K562 (cell line): ENCODE measurements at regions not wholly inside any gene's neighbourhood (a gene's known extent, or its start where the extent isn't known, plus 50 kb on each side); places are given as distances from the start of the nearest gene placed in this dataset.

ENCODE experiments used
- ASH1L ChIP-seq: fragments of 450-650 bp; IDR thresholded peaks from 2 replicates; pipeline ENCODE4 v1.6.1; 2018; ENCODE audit warnings: borderline replicate concordance, mild to moderate bottlenecking, low read depth; ENCODE audit not compliant: partially characterized antibody
- ILK ChIP-seq: fragments of 450-650 bp; IDR thresholded peaks from 2 replicates; pipeline ENCODE4 v1.6.1; 2016; ENCODE audit warnings: missing genetic modification characterization, low read depth, mild to moderate bottlenecking, missing compliant biosample characterization, moderate library complexity, borderline replicate concordance
- MEIS2 ChIP-seq: fragments of 450-650 bp; IDR thresholded peaks from 2 replicates; pipeline ENCODE4 v1.6.1; 2014; ENCODE audit warnings: mild to moderate bottlenecking; ENCODE audit not compliant: partially characterized antibody
- PHF20 ChIP-seq: fragments of 450-650 bp; IDR thresholded peaks from 2 replicates; pipeline ENCODE4 v1.6.1; 2018; ENCODE audit not compliant: partially characterized antibody
- SAFB2 ChIP-seq: fragments of 200-400 bp; formaldehyde crosslinking; IDR thresholded peaks from 2 replicates; pipeline ENCODE4 v1.6.1; 2018; ENCODE audit warnings: borderline replicate concordance, low read length, low read depth, moderate library complexity; ENCODE audit not compliant: severe bottlenecking
- SMARCA4 ChIP-seq: fragments of 450-650 bp; IDR thresholded peaks from 2 replicates; pipeline ENCODE4 v1.6.1; 2016
- SOX6 ChIP-seq: fragments of 450-650 bp; IDR thresholded peaks from 2 replicates; pipeline ENCODE4 v1.6.1; 2014; ENCODE audit warnings: mild to moderate bottlenecking
- SRF ChIP-seq, 2 experiments: fragments of 250-450, 450-650 bp in 1 of 2; sonication (Bioruptor Pico) in 1 of 2; sonication (generic) in 1 of 2; formaldehyde crosslinking; IDR thresholded peaks; 2 replicates each; pipeline versions ENCODE4 v1.5.0 to v1.5.1; 2020 to 2022; ENCODE audit warnings: mild to moderate bottlenecking in 1 of 2, missing genetic modification reagents in 1 of 2
- ZBED1 ChIP-seq: IDR thresholded peaks from 2 replicates; pipeline ENCODE4 v1.6.1; 2014
- ZKSCAN8 ChIP-seq: fragments of 200-800 bp; sonication (Bioruptor generic); IDR thresholded peaks from 2 replicates; pipeline ENCODE4 v1.6.1; 2016; ENCODE audit warnings: missing genetic modification characterization, missing compliant biosample characterization
- ZNF239 ChIP-seq: fragments of 250-450 bp; sonication (Bioruptor Pico); IDR thresholded peaks from 2 replicates; pipeline ENCODE4 v1.4.0; 2020; ENCODE audit warnings: mild to moderate bottlenecking
- ZNF586 ChIP-seq: fragments of 450-650 bp; formaldehyde crosslinking; conservative IDR thresholded peaks from 2 replicates; pipeline ENCODE4 v1.4.0; 2020; ENCODE audit warnings: mild to moderate bottlenecking, moderate library complexity
- ZNF76 ChIP-seq: fragments of 250-450 bp; sonication (Bioruptor Pico); IDR thresholded peaks from 2 replicates; pipeline ENCODE4 v1.4.0; 2020; ENCODE audit warnings: mild to moderate bottlenecking, moderate library complexity, borderline replicate concordance
- TF ChIP-seq, protein P1 (sequence below), 2 experiments: fragments of 150-350 bp in 1 of 2; IDR thresholded peaks; 2 replicates each; pipeline ENCODE4 v1.6.1; 2012 to 2016; ENCODE audit warnings: low read depth in 2 of 2, low read length in 2 of 2, mild to moderate bottlenecking in 1 of 2, moderate library complexity in 1 of 2
- TF ChIP-seq, protein P2 (sequence below): fragments of 250-450 bp; sonication (Bioruptor Pico); IDR thresholded peaks from 2 replicates; pipeline ENCODE4 v1.8.0; 2022; ENCODE audit warnings: moderate library complexity, mild to moderate bottlenecking, inconsistent platforms
- TF ChIP-seq, protein P3 (sequence below): sonication (generic); formaldehyde crosslinking; IDR thresholded peaks from 2 replicates; pipeline ENCODE4 v1.4.0; 2020; ENCODE audit warnings: mild to moderate bottlenecking, missing genetic modification reagents
- TF ChIP-seq, protein P4 (sequence below): IDR thresholded peaks from 2 replicates; pipeline ENCODE4 v1.6.1; 2016; ENCODE audit warnings: missing genetic modification characterization, missing compliant biosample characterization
- TF ChIP-seq, protein P5 (sequence below): fragments of 250-450 bp; sonication (Bioruptor Pico); IDR thresholded peaks from 2 replicates; pipeline ENCODE4 v1.8.0; 2021; ENCODE audit warnings: moderate library complexity, mild to moderate bottlenecking, inconsistent platforms

DNA sequence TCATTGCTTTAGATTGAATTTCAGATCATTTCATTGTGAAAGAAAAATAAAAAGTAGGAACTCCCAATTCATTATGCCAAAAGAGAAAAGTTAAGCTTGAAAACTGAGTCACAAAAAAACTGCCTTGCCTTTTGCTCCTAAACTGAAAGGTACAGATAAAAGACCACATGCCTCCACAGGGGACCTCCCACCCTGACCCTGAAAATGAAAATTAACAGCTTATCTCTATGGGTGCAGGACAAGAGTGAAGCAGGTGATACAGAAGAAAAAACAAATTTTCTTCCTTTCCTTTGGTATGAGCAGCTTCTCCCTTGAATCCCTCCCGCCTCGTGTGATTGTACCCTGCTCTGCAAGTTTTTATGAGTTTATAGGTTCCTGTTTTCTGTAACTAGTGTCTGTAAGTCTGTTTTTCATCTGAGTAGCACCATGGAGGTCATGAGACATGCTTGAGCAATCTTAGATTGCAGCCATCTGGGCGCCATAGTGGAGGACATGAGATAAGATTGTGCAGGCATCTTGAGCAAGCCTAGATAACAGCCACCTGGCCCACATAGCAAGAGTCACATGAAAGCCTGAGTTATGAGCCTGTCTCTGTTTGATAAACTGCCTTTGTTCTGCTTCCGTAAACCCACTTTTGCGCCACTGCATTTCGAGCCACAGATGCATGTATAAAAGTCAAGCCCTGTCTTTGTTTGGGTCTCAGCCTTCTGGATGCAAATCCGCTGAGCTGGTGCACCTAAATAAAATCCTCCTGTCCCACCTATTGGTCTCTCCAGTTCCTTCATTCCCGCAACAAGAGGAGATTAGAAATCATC lies 56.2 kb upstream of the DYNC1I2 start (continued):
- TF ChIP-seq, protein P1, sequence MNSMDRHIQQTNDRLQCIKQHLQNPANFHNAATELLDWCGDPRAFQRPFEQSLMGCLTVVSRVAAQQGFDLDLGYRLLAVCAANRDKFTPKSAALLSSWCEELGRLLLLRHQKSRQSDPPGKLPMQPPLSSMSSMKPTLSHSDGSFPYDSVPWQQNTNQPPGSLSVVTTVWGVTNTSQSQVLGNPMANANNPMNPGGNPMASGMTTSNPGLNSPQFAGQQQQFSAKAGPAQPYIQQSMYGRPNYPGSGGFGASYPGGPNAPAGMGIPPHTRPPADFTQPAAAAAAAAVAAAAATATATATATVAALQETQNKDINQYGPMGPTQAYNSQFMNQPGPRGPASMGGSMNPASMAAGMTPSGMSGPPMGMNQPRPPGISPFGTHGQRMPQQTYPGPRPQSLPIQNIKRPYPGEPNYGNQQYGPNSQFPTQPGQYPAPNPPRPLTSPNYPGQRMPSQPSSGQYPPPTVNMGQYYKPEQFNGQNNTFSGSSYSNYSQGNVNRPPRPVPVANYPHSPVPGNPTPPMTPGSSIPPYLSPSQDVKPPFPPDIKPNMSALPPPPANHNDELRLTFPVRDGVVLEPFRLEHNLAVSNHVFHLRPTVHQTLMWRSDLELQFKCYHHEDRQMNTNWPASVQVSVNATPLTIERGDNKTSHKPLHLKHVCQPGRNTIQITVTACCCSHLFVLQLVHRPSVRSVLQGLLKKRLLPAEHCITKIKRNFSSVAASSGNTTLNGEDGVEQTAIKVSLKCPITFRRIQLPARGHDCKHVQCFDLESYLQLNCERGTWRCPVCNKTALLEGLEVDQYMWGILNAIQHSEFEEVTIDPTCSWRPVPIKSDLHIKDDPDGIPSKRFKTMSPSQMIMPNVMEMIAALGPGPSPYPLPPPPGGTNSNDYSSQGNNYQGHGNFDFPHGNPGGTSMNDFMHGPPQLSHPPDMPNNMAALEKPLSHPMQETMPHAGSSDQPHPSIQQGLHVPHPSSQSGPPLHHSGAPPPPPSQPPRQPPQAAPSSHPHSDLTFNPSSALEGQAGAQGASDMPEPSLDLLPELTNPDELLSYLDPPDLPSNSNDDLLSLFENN (IDR thresholded peaks at IDR 0.05; ENCODE audit: low read depth in 2 of 2, low read length in 2 of 2) = peak in 1 of 2 experiments; percentile 74; a peak in 2 of 4 replicates
- TF ChIP-seq SRF (CRISPR knock-in tag; IDR thresholded peaks at IDR 0.05) (no peak; a peak in 1 of 4 replicates), ILK (0 out of 2 replicates have a peak, but pooled peaks have one; percentile 3), SAFB2 (no peak), ASH1L (no peak), PHF20 (no peak), ZNF586 (CRISPR knock-in tag) (no peak), ZKSCAN8 (CRISPR knock-in tag) (peak; percentile 89), ZBED1 (no peak), SMARCA4 (peak; percentile 68), ZNF76 (CRISPR knock-in tag) (no peak), ZNF239 (0 out of 2 replicates have a peak, but pooled peaks have one; percentile 8), MEIS2 (peak; percentile 94), SOX6 (peak; percentile 98)
- TF ChIP-seq, protein P2, sequence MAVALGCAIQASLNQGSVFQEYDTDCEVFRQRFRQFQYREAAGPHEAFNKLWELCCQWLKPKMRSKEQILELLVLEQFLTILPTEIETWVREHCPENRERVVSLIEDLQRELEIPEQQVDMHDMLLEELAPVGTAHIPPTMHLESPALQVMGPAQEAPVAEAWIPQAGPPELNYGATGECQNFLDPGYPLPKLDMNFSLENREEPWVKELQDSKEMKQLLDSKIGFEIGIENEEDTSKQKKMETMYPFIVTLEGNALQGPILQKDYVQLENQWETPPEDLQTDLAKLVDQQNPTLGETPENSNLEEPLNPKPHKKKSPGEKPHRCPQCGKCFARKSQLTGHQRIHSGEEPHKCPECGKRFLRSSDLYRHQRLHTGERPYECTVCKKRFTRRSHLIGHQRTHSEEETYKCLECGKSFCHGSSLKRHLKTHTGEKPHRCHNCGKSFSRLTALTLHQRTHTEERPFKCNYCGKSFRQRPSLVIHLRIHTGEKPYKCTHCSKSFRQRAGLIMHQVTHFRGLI (CRISPR knock-in tag) = 0 out of 2 replicates have a peak, but pooled peaks have one; percentile 19
- TF ChIP-seq, protein P3, sequence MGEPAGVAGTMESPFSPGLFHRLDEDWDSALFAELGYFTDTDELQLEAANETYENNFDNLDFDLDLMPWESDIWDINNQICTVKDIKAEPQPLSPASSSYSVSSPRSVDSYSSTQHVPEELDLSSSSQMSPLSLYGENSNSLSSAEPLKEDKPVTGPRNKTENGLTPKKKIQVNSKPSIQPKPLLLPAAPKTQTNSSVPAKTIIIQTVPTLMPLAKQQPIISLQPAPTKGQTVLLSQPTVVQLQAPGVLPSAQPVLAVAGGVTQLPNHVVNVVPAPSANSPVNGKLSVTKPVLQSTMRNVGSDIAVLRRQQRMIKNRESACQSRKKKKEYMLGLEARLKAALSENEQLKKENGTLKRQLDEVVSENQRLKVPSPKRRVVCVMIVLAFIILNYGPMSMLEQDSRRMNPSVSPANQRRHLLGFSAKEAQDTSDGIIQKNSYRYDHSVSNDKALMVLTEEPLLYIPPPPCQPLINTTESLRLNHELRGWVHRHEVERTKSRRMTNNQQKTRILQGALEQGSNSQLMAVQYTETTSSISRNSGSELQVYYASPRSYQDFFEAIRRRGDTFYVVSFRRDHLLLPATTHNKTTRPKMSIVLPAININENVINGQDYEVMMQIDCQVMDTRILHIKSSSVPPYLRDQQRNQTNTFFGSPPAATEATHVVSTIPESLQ (CRISPR knock-in tag) = no peak; the same call in 1 of the 2 replicates
- TF ChIP-seq, protein P4, sequence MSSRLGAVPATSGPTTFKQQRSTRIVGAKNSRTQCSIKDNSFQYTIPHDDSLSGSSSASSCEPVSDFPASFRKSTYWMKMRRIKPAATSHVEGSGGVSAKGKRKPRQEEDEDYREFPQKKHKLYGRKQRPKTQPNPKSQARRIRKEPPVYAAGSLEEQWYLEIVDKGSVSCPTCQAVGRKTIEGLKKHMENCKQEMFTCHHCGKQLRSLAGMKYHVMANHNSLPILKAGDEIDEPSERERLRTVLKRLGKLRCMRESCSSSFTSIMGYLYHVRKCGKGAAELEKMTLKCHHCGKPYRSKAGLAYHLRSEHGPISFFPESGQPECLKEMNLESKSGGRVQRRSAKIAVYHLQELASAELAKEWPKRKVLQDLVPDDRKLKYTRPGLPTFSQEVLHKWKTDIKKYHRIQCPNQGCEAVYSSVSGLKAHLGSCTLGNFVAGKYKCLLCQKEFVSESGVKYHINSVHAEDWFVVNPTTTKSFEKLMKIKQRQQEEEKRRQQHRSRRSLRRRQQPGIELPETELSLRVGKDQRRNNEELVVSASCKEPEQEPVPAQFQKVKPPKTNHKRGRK (tag) = no peak
- TF ChIP-seq, protein P5, sequence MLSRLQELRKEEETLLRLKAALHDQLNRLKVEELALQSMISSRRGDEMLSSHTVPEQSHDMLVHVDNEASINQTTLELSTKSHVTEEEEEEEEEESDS (CRISPR knock-in tag) = no peak
